Adrenal gland (tissue), 9 donors: ENCODE measurements at regions not wholly inside any gene's neighbourhood (a gene's known extent, or its start where the extent isn't known, plus 50 kb on each side); places are given as distances from the start of the nearest gene placed in this dataset.

Experiments used
- DNase-seq, 7 donors: peaks; one replicate each; pipeline ENCODE4 v3.0.0-alpha.2; 2019 to 2020
- H3K27ac ChIP-seq, 5 donors: fragments of 200-600 bp; sonication (generic) in 4 of 5; 1 replicate in 3 of 5; 2 replicates in 2 of 5; pipeline versions ENCODE4 v1.5.1 to v1.8.0; 2016 to 2020; ENCODE audit warnings: mild to moderate bottlenecking in 1 of 5
- H3K27me3 ChIP-seq: fragments of 200-600 bp; 2 replicates; pipeline ENCODE4 v1.8.0; 2021
- H3K36me3 ChIP-seq, 2 donors: fragments of 200-600 bp; replicated peaks in 1 of 2; 1 replicate in 1 of 2; 2 replicates in 1 of 2; pipeline versions ENCODE4 v1.5.1 to v1.8.0; 2018 to 2022
- H3K4me1 ChIP-seq, 2 donors: fragments of 200-600 bp; replicated peaks in 1 of 2; 1 replicate in 1 of 2; 2 replicates in 1 of 2; pipeline versions ENCODE4 v1.5.1 to v1.8.0; 2018 to 2021
- H3K4me3 ChIP-seq, 4 donors: fragments of 200-600 bp; sonication (generic) in 3 of 4; one replicate each; pipeline ENCODE4 v1.5.1; 2016 to 2018
- H3K9me3 ChIP-seq, 3 donors: fragments of 200-600 bp; sonication (generic) in 1 of 3; replicated peaks in 1 of 3; 1 replicate in 2 of 3; 2 replicates in 1 of 3; pipeline versions ENCODE4 v1.5.1 to v1.8.0; 2016 to 2021
- CTCF ChIP-seq, 6 experiments: fragments of 450-650 bp in 4 of 6; fragments of 200-600 bp in 2 of 6; sonication (generic) in 1 of 6; IDR thresholded peaks; 1 replicate in 5 of 6; 2 replicates in 1 of 6; pipeline versions ENCODE4 v1.5.1 to v1.8.0; 2016 to 2021; ENCODE audit warnings: antibody characterized with exemption in 6 of 6, mild to moderate bottlenecking in 2 of 6, moderate library complexity in 1 of 6
- POLR2A ChIP-seq, 2 donors: fragments of 450-650 bp; IDR thresholded peaks; one replicate each; pipeline ENCODE4 v1.6.1; 2017; ENCODE audit warnings: antibody characterized with exemption in 2 of 2, mild to moderate bottlenecking in 2 of 2, moderate library complexity in 1 of 2
- WGBS, 4 donors: extraction: QIAGEN DNeasy Blood & Tissue Kit in 2 of 4; methylation state at CpG; one replicate each; pipeline versions ENCODE4 v1.1.5 to v1.1.7; 2013 to 2017; 5-methylcytosine and 5-hydroxymethylcytosine counted together
- intact Hi-C, 2 donors: fragments of 100-400 bp; cut with DNase I; formaldehyde crosslinking; loops; one replicate each; pipeline versions ENCODE4 v1.14.1 to v1.15.0; 2022 to 2023
- donor health status: healthy with polysubstance abuse.
- donor health status: Bipolar disorder and iron deficiency.
- donor health status: DM: yes; HTN: yes; CAD: no.
- donor health status: DM: no; HTN: no; CAD: no.
- donor health status: DM: no; HTN: no; CAD: no.

- intact Hi-C loops, result no loop called here
- H3K9me3 ChIP-seq, result no peaks in the 10 kb centered on the region
- no peaks in the 10 kb centered on the region for H3K36me3 ChIP-seq
- H3K27me3 ChIP-seq, result peaks cover 9% of the 10 kb centered on the region
- DNase-seq, result no peak
- 53 to 65% (median 56%) methylated on average over 2 to 3 of the region's 3 CpGs for WGBS, 4 donors
- TF ChIP-seq CTCF (IDR thresholded peaks at IDR 0.05) (no peak), POLR2A (IDR thresholded peaks at IDR 0.05) (no peak)
- H3K4me3 ChIP-seq, result no peak overlapping the region
- H3K4me1 ChIP-seq, result no peaks in the 10 kb centered on the region
- no peak overlapping the region for H3K27ac ChIP-seq
These were observed 102.8 kb upstream of the RPS6KA3 start for GRCh38 chrX:20369468-20369867.

DNA sequence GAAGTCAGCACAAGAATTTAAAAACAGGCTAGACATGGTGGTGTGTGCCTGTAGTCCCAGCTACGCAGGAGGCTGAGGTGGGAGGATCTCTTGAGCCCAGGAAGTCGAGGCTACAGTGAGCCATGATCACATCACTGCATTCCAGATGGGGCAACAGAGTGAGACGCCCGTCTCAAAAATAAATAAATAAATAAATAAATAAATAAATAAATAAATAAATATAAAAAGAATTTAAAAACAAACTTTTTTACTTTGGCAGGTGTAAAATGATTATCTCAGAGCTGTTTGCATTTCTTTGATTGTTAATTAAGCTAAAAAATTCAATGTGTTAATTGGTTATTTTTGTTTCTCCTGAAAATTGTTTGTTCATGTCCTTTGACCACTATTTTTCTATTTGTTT, 97.5 kb upstream of the RPS6KA3 start:
- intact Hi-C loops, result no loop called here
- no peak for DNase-seq
- Histone ChIP-seq H3K9me3 (no peaks in the 10 kb centered on the region), H3K36me3 (no peaks in the 10 kb centered on the region), H3K27me3 (peaks cover 6% of the 10 kb centered on the region), H3K27ac (no peak overlapping the region), H3K4me3 (no peak overlapping the region), H3K4me1 (no peaks in the 10 kb centered on the region)
- TF ChIP-seq POLR2A (IDR thresholded peaks at IDR 0.05), result no peak
- no peak for TF ChIP-seq CTCF (IDR thresholded peaks at IDR 0.05)
- 78 to 95% (median 84%) methylated on average over 4 of the region's 4 CpGs for WGBS, 4 donors

DNA sequence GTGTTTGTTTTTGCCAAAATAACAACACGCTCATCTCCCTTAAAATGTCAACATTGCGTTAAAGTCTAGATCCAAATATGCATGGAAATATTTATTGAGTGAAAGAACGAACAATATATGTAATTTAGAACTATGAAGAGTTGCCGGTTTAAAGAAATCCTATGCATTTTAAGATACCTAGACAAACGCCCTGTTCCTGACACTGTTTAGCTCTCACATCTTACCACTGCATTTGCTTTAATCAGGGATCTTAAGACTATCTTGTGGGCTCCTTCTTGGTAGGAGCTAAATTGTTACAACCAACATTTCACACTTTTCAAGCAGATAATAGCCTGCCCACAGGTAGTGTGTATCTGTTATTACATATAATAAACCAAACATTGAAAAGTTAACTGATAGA, 96.6 kb upstream of the RPS6KA3 start:
- Histone ChIP-seq H3K4me1 (no peaks in the 10 kb centered on the region), H3K4me3 (no peak overlapping the region), H3K27me3 (peaks cover 6% of the 10 kb centered on the region), H3K9me3 (no peaks in the 10 kb centered on the region), H3K36me3 (no peaks in the 10 kb centered on the region), H3K27ac (no peak overlapping the region)
- WGBS, 4 donors, result 70 to 87% (median 79%) methylated on average over 5 of the region's 5 CpGs
- DNase-seq, result no peak
- TF ChIP-seq CTCF (IDR thresholded peaks at IDR 0.05) (no peak), POLR2A (IDR thresholded peaks at IDR 0.05) (no peak)
- intact Hi-C loops, result no loop called here

DNA sequence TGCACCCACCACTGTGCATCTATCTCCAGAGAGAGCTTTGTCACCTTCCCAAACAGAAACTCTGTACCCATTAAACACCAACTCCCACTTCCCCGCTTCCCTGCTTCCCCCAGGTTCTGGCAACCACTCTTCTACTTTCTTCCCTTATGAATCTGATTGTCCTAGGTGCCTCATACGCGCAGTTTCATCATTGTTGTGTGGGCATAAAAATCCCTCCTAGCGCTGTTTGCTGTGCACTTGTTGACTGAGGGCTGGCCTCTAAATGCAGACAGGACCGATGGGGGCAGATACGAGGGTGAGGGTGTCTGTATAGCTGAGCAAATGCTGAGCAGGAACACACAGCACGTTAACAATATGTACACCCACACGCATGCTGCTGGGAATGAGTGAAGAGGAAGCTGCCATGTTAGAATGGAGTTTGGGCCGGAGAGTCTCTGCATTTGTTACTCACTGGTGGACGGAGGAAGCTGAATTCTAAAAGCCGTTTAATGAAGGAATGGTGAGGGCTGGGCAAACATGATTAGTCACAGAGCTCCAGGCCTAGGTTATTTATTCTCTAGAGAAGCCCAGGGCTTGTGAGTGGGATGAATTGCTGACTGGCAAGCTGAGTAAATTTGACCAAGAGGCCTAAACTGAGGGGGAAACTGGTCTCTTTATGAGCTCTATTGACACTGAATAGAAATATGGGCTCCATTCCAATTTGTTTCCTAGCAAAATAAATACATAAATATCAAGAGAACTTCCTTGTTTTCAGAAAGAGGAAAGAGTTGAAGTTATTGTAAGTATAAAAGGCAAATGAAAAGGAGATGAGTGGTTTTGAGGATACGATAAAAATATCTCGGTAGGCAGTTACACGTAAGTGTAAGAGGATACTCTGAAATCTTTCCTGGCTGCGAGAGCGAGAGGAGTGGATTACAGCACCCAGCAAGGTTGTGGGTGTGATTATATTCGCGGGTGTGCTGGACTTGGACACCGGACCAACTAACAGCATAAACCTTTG, 95.9 kb upstream of the RPS6KA3 start:
- intact Hi-C loops, result no loop called here
- TF ChIP-seq POLR2A (IDR thresholded peaks at IDR 0.05) (no peak), CTCF (IDR thresholded peaks at IDR 0.05) (no peak)

More for the DNA sequence above, 95.9 kb upstream of the RPS6KA3 start:
- no peak for DNase-seq
- Histone ChIP-seq H3K27me3 (peaks cover 6% of the 10 kb centered on the region), H3K4me3 (no peak overlapping the region), H3K9me3 (no peaks in the 10 kb centered on the region), H3K27ac (peak overlapping the region in 2 of 5 donors; percentile 29 to 61), H3K4me1 (no peaks in the 10 kb centered on the region), H3K36me3 (no peaks in the 10 kb centered on the region)
- 59 to 68% (median 62%) methylated on average over 19 of the region's 19 CpGs for WGBS, 4 donors
